Testis (tissue), 2 donors: ENCODE measurements at regions not wholly inside any gene's neighbourhood (a gene's known extent, or its start where the extent isn't known, plus 50 kb on each side); places are given as distances from the start of the nearest gene placed in this dataset.

ENCODE experiments used
- CTCF ChIP-seq, 3 experiments: fragments of 450-650 bp in 2 of 3; fragments of 200-600 bp in 1 of 3; sonication (generic) in 1 of 3; IDR thresholded peaks; one replicate each; pipeline ENCODE4 v1.5.1; 2016 to 2019; ENCODE audit warnings: antibody characterized with exemption in 3 of 3, mild to moderate bottlenecking in 2 of 3, moderate library complexity in 1 of 3
- POLR2A ChIP-seq: fragments of 450-650 bp; IDR thresholded peaks from one replicate; pipeline ENCODE4 v1.6.1; 2017; ENCODE audit warnings: antibody characterized with exemption, mild to moderate bottlenecking, moderate library complexity

DNA sequence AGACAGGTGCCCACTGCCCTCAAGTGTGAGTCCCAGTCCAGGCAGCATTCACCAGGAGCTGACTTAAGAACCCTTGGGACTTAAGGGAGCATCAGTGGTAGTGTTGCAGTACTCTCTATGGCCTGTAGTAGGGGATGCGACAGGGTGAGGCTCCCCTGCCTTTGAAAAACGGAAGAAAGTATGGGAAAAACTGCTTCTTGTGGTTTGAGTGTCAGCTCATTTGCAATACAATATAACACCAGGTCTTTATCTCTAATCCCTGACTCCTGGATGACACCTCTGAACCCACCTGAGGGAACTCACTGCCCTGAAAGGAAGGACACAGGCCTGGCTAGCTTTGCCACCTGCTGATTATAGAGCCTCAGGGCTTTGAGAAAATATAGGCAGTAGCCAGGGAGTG lies 176.0 kb downstream of the SMARCA1 start:
- TF ChIP-seq CTCF (IDR thresholded peaks at IDR 0.05), result no peak
- no peak for TF ChIP-seq POLR2A
